HepG2 (cell line): ENCODE measurements at regions not wholly inside any gene's neighbourhood (a gene's known extent, or its start where the extent isn't known, plus 50 kb on each side); places are given as distances from the start of the nearest gene placed in this dataset.

Experiments
- FOXJ3 ChIP-seq: sonication (generic); formaldehyde crosslinking; IDR thresholded peaks from 2 replicates; pipeline ENCODE4 v1.4.0; 2020; ENCODE audit warnings: missing genetic modification reagents, mild to moderate bottlenecking, borderline replicate concordance
- GMEB1 ChIP-seq: sonication (generic); formaldehyde crosslinking; IDR thresholded peaks from 2 replicates; pipeline ENCODE4 v1.5.1; 2020; ENCODE audit warnings: missing genetic modification reagents, mild to moderate bottlenecking, borderline replicate concordance
- HHEX ChIP-seq: IDR thresholded peaks from 2 replicates; pipeline ENCODE4 v1.6.1; 2016; ENCODE audit warnings: control low read depth
- JDP2 ChIP-seq: sonication (generic); formaldehyde crosslinking; IDR thresholded peaks from 2 replicates; pipeline ENCODE4 v1.8.1; 2022; ENCODE audit warnings: missing genetic modification reagents, borderline replicate concordance
- MIER3 ChIP-seq: IDR thresholded peaks from 2 replicates; pipeline ENCODE4 v1.6.1; 2016; ENCODE audit warnings: missing compliant biosample characterization, borderline replicate concordance
- MZF1 ChIP-seq: sonication (generic); formaldehyde crosslinking; IDR thresholded peaks from 2 replicates; pipeline ENCODE4 v1.8.1; 2023; ENCODE audit warnings: mild to moderate bottlenecking, missing genetic modification reagents, borderline replicate concordance
- NR1H2 ChIP-seq: sonication (generic); formaldehyde crosslinking; IDR thresholded peaks from 2 replicates; pipeline ENCODE4 v1.8.1; 2022; ENCODE audit warnings: low read depth, missing genetic modification reagents, borderline replicate concordance
- RAD21 ChIP-seq: fragments of 450-650 bp; formaldehyde crosslinking; IDR thresholded peaks from 2 replicates; pipeline ENCODE4 v1.5.0; 2020; ENCODE audit warnings: mild to moderate bottlenecking
- SRSF1 ChIP-seq: fragments of 200-400 bp; formaldehyde crosslinking; optimal IDR thresholded peaks from 2 replicates; pipeline ENCODE3; 2017; ENCODE audit warnings: mild to moderate bottlenecking, low read depth, low read length, moderate library complexity
- ZBTB44 ChIP-seq: sonication (generic); formaldehyde crosslinking; IDR thresholded peaks from 2 replicates; pipeline ENCODE4 v1.4.0; 2020; ENCODE audit warnings: missing genetic modification reagents
- ZNF574 ChIP-seq: sonication (generic); formaldehyde crosslinking; IDR thresholded peaks from 2 replicates; pipeline ENCODE4 v1.4.0; 2020; ENCODE audit warnings: missing genetic modification reagents
- ZNF724P ChIP-seq: sonication (generic); formaldehyde crosslinking; IDR thresholded peaks from 2 replicates; pipeline ENCODE4 v1.8.0; 2022; ENCODE audit warnings: missing genetic modification reagents, borderline replicate concordance
- ZNF788 ChIP-seq: sonication (generic); formaldehyde crosslinking; IDR thresholded peaks from 2 replicates; pipeline ENCODE4 v1.5.0; 2020; ENCODE audit warnings: mild to moderate bottlenecking, missing genetic modification reagents, borderline replicate concordance
- ZNF792 ChIP-seq: IDR thresholded peaks from 2 replicates; pipeline ENCODE4 v1.6.1; 2016

GRCh38 chr5:6087576-6087975 lies 290.8 kb downstream of the MED10 start (continued):
- TF ChIP-seq HHEX (CRISPR knock-in tag) (no peak), FOXJ3 (CRISPR knock-in tag) (no peak), NR1H2 (CRISPR knock-in tag) (no peak), ZBTB44 (no peak), GMEB1 (no peak), ZNF792 (no peak), MZF1 (CRISPR knock-in tag) (no peak), JDP2 (CRISPR knock-in tag) (no peak), ZNF574 (CRISPR knock-in tag) (no peak), RAD21 (CRISPR knock-in tag) (no peak), MIER3 (CRISPR knock-in tag) (no peak), ZNF788 (CRISPR knock-in tag) (no peak), ZNF724P (CRISPR knock-in tag) (no peak), SRSF1 (no peak)
